COLO668 (cell line): ENCODE measurements at regions not wholly inside any gene's neighbourhood (a gene's known extent, or its start where the extent isn't known, plus 50 kb on each side); places are given as distances from the start of the nearest gene placed in this dataset.
"Not testable (repeated sequence)": the region's sequence is repeated elsewhere in the genome, so short reads cannot be mapped to it uniquely, and the experiment has no call there.

Experiments
- DNase-seq: peaks from one replicate; lab custom pipeline; 2025; ENCODE audit not compliant: unreplicated experiment; lab: John Stamatoyannopoulos, UW

GRCh38 chr14:44620121-44621019, 113.3 kb upstream of the FSCB start:
- DNase-seq, result no peak

- DNase-seq, result no peak
Measured at GRCh38 chr14:44616204-44616603, 109.1 kb upstream of the FSCB start.

GRCh38 chr14:44613061-44613712, 106.1 kb upstream of the FSCB start:
- no peak for DNase-seq

- DNase-seq, result no peak
Measured at GRCh38 chr14:44612002-44612401, 104.9 kb upstream of the FSCB start.

- DNase-seq, result no peak
Measured at GRCh38 chr14:44609876-44610510, 102.9 kb upstream of the FSCB start.

GRCh38 chr14:44609201-44609600, 102.1 kb upstream of the FSCB start:
- no peak for DNase-seq

- DNase-seq, result no peak
Measured at GRCh38 chr14:44607701-44608100, 100.6 kb upstream of the FSCB start.

- no peak for DNase-seq
Measured at GRCh38 chr14:44606576-44606975, 99.5 kb upstream of the FSCB start.

- not testable (repeated sequence) for DNase-seq
Measured at GRCh38 chr14:44601266-44601665, 94.2 kb upstream of the FSCB start.

- DNase-seq, result peak; percentile 29
Measured at GRCh38 chr14:44589180-44589579, 82.1 kb upstream of the FSCB start.

- peak; percentile 39 for DNase-seq
Measured at GRCh38 chr14:44586910-44587309, 79.8 kb upstream of the FSCB start.

- DNase-seq, result no peak
Measured at GRCh38 chr14:44576356-44576755, 69.3 kb upstream of the FSCB start.

- no peak for DNase-seq
Measured at GRCh38 chr14:44567997-44568396, 60.9 kb upstream of the FSCB start.

GRCh38 chr14:44565968-44566367, 58.9 kb upstream of the FSCB start:
- no peak for DNase-seq

- no peak for DNase-seq
Measured at GRCh38 chr14:44564908-44565307, 57.8 kb upstream of the FSCB start.
